ENCODE measurements at regions not wholly inside any gene's neighbourhood (a gene's known extent, or its start where the extent isn't known, plus 50 kb on each side); places are given as distances from the start of the nearest gene placed in this dataset.
"Not testable (repeated sequence)": the region's sequence is repeated elsewhere in the genome, so short reads cannot be mapped to it uniquely, and the experiment has no call there.

DNA sequence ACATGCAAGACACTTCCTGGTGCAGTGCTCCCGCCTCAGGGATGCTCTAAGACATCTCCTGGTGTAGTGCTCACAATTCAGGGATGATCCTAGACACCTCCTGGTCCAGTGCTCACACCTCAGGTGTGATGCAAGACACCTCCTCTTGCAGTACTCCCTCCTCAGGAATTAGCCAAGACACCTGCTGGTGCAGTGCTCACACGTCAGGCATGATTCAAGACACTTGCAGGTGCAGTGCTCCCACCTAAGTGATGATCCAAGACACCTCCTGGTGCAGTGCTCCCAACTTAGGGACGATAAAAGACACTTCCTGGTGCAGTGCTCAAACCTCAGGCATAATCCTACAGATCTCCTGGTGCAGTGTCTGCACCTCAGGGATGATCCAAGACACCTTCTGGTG, 117.0 kb downstream of the ASB1 start:
- not testable (repeated sequence) for H3K36me3 ChIP-seq (ENCODE audit: control insufficient read depth, insufficient read depth, low read length); H3K4me3 ChIP-seq (ENCODE audit: low read depth, low read length); H3K4me1 ChIP-seq (ENCODE audit: control insufficient read depth, insufficient read depth, low read length); H3K27ac ChIP-seq (ENCODE audit: low read depth, low read length); H3K9me3 ChIP-seq (ENCODE audit: control insufficient read depth, insufficient read depth, low read length); DNase-seq (ENCODE audit: low read depth in 4 of 6, low spot score in 6 of 6); H3K27me3 ChIP-seq (ENCODE audit: control insufficient read depth, insufficient read depth, low read length)
- 81% methylated on average over 3 of the region's 3 CpGs for WGBS (ENCODE audit: insufficient coverage)

DNA sequence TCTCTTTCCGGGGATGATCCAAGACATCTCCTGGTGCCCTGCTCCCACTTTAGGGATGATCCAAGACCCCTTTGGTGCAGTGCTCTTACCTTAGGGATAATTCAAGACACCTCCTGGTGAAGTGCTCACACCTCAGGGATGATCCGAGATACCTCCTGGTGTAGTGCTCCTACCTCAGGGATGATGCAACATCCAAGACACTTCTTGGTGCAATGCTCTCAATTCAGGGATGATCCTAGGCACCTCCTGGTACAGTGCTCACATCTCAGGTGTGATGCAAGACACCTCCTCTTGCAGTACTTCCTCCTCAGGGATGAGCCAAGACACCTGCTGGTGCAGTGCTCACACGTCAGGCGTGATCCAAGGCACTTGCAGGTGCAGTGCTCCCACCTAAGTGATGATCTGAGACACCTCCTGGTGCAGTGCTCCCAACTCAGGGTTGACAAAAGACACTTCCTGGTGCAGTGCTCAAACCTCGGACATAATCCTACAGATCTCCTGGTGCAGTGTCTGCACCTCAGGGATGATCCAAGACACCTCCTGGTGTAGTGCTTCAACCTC, 122.3 kb downstream of the ASB1 start:
- Histone ChIP-seq H3K27me3 (ENCODE audit: control insufficient read depth, insufficient read depth, low read length) (no peaks in the 10 kb centered on the region), H3K4me1 (ENCODE audit: control insufficient read depth, insufficient read depth, low read length) (no peaks in the 10 kb centered on the region), H3K36me3 (ENCODE audit: control insufficient read depth, insufficient read depth, low read length) (no peaks in the 10 kb centered on the region), H3K9me3 (ENCODE audit: control insufficient read depth, insufficient read depth, low read length) (peaks cover 6% of the 10 kb centered on the region), H3K27ac (ENCODE audit: low read depth, low read length) (no peak overlapping the region), H3K4me3 (ENCODE audit: low read depth, low read length) (no peak overlapping the region)
- WGBS (ENCODE audit: insufficient coverage) = 97% methylated on average over 5 of the region's 5 CpGs
- no peak for DNase-seq (ENCODE audit: low read depth in 4 of 6, low spot score in 6 of 6)

DNA sequence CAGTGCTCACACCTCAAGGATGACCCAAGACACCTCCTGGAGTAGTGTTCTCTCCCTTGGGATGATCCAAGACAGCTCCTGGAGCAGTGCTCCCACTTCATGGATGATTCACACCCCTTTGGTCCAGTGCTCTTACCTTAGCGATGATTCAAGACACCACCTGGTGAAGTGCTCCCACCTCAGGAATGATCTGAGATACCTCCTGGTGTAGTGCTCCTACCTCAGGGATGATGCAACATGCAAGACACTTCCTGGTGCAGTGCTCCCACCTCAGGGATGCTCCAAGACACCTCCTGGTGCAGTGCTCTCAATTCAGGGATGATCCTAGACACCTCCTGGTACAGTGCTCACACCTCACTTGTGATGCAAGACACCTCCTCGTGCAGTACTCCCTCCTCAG, 123.1 kb downstream of the ASB1 start:
- no peaks in the 10 kb centered on the region for H3K27me3 ChIP-seq (ENCODE audit: control insufficient read depth, insufficient read depth, low read length)
- WGBS (ENCODE audit: insufficient coverage) = 94% methylated on average over 2 of the region's 2 CpGs
- no peak for DNase-seq (ENCODE audit: low read depth in 4 of 6, low spot score in 6 of 6)

DNA sequence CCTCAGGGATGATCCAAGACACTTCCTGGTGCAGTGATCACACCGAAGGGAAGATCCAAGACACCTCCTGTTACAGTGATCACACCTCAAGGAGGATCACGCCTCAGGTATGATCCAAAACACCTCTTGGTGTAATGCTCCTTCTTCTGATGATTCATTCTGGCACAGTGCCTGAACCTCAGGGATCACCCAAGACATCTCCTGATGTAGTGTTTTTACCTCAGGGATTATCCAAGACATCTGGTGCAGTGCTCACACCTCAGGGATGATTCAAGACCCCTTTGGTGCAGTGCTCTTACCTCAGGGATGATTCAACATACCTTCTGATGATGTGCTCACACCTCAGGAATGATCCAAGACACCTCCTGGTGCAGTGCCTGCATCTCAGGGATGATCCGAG, 124.4 kb downstream of the ASB1 start:
- H3K4me3 ChIP-seq (ENCODE audit: low read depth, low read length) = no peak overlapping the region
- H3K27me3 ChIP-seq (ENCODE audit: control insufficient read depth, insufficient read depth, low read length) = no peaks in the 10 kb centered on the region
- DNase-seq (ENCODE audit: low read depth in 4 of 6, low spot score in 6 of 6) = no peak
- H3K36me3 ChIP-seq (ENCODE audit: control insufficient read depth, insufficient read depth, low read length) = no peaks in the 10 kb centered on the region
- WGBS (ENCODE audit: insufficient coverage) = 100% methylated on average over 3 of the region's 3 CpGs
- H3K9me3 ChIP-seq (ENCODE audit: control insufficient read depth, insufficient read depth, low read length) = peaks cover 4% of the 10 kb centered on the region
- H3K27ac ChIP-seq (ENCODE audit: low read depth, low read length) = no peak overlapping the region
- H3K4me1 ChIP-seq (ENCODE audit: control insufficient read depth, insufficient read depth, low read length) = no peaks in the 10 kb centered on the region

More for the DNA sequence above, 123.1 kb downstream of the ASB1 start:
- Histone ChIP-seq H3K36me3 (ENCODE audit: control insufficient read depth, insufficient read depth, low read length) (no peaks in the 10 kb centered on the region), H3K4me3 (ENCODE audit: low read depth, low read length) (no peak overlapping the region), H3K27ac (ENCODE audit: low read depth, low read length) (no peak overlapping the region), H3K4me1 (ENCODE audit: control insufficient read depth, insufficient read depth, low read length) (no peaks in the 10 kb centered on the region), H3K9me3 (ENCODE audit: control insufficient read depth, insufficient read depth, low read length) (peaks cover 6% of the 10 kb centered on the region)

DNA sequence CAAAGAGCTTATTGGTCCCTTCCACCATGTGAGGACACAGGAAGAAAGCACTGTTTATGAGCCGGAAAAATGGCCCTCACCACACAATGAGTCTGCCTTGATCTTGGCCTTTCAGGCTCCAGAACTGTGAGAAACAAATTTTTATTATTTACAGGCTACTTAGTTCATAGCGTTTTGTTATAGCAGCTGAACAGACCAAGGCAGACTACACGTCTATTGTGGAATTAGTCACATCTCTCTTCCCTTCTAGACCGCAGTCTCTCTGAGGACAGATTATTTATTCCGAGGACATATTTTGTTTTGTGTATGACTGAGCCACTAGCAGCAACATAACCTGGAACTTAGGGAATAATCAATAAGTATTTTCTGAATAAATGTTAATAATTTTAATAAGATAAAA, 125.5 kb downstream of the ASB1 start:
- Histone ChIP-seq H3K4me3 (ENCODE audit: low read depth, low read length) (no peak overlapping the region), H3K9me3 (ENCODE audit: control insufficient read depth, insufficient read depth, low read length) (peaks cover 4% of the 10 kb centered on the region), H3K4me1 (ENCODE audit: control insufficient read depth, insufficient read depth, low read length) (no peaks in the 10 kb centered on the region), H3K27me3 (ENCODE audit: control insufficient read depth, insufficient read depth, low read length) (no peaks in the 10 kb centered on the region), H3K27ac (ENCODE audit: low read depth, low read length) (no peak overlapping the region), H3K36me3 (ENCODE audit: control insufficient read depth, insufficient read depth, low read length) (no peaks in the 10 kb centered on the region)
- no peak for DNase-seq (ENCODE audit: low read depth in 4 of 6, low spot score in 6 of 6)
- 100% methylated on average over 1 of the region's 5 CpGs for WGBS (ENCODE audit: insufficient coverage)

DNA sequence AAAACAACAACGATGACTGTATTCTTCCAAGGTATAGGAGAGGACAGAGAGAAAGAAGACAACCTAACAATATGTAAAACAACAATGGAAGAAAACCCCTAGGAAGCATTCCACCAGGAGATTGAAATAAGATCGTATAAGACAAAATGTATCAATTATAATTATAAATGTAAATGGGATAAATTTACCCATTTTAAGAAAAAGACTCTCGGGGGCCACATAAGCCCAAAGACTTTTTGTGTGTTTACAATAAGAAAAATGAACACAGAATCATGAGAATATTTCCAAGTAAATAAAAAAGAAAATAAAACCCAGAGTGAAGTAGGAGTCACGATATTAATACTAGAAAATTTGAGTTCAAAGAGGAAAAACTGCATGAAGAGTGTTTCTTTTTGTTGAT, 126.4 kb downstream of the ASB1 start:
- Histone ChIP-seq H3K9me3 (ENCODE audit: control insufficient read depth, insufficient read depth, low read length) (peaks cover 4% of the 10 kb centered on the region), H3K4me1 (ENCODE audit: control insufficient read depth, insufficient read depth, low read length) (no peaks in the 10 kb centered on the region), H3K27me3 (ENCODE audit: control insufficient read depth, insufficient read depth, low read length) (no peaks in the 10 kb centered on the region), H3K36me3 (ENCODE audit: control insufficient read depth, insufficient read depth, low read length) (no peaks in the 10 kb centered on the region), H3K4me3 (ENCODE audit: low read depth, low read length) (no peak overlapping the region), H3K27ac (ENCODE audit: low read depth, low read length) (no peak overlapping the region)
- WGBS (ENCODE audit: insufficient coverage) = no CpG with 5 or more reads among the region's 4 CpGs
- DNase-seq (ENCODE audit: low read depth in 4 of 6, low spot score in 6 of 6) = no peak

DNA sequence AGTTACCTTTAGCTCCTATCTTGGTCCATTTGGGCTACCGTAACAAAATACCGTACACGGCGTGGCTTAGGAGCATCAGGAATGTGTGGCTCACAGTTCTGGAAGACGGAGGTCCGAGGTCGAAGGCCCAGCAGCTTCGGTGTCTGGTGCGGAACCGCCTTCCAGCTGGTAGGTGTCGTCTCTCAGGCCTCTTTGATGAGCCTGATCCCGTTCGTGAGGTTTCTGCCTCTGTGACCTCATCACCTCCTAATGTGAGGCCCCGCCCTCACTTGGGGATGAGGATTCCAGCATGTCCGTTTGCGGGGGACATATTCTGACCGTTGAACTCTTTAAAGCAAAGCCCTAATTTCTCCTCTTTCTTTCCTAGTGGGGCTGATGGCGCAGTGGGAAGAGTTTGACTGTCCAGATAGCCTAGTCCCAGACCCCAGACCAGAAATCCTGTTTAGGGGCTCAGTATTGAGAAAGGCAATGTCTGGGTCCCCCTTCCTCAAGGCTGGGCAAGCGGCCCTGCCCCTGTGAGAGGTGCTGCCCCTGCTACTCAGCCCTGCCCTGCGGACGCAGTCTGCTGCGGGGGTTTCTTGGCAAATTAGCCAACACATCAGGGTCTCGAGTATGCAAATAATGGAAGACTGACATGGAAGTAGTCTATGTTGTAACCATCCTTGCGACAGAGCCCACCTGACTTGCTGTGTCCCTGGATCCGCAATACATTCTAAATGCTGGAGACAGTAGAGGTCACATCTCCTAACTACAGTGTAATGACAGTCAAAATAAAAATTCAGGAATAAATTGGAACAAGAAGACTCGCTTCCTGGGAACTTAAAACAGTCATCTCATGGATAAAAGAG, 128.0 kb downstream of the ASB1 start:
- H3K27ac ChIP-seq (ENCODE audit: low read depth, low read length) = no peak overlapping the region

DNA sequence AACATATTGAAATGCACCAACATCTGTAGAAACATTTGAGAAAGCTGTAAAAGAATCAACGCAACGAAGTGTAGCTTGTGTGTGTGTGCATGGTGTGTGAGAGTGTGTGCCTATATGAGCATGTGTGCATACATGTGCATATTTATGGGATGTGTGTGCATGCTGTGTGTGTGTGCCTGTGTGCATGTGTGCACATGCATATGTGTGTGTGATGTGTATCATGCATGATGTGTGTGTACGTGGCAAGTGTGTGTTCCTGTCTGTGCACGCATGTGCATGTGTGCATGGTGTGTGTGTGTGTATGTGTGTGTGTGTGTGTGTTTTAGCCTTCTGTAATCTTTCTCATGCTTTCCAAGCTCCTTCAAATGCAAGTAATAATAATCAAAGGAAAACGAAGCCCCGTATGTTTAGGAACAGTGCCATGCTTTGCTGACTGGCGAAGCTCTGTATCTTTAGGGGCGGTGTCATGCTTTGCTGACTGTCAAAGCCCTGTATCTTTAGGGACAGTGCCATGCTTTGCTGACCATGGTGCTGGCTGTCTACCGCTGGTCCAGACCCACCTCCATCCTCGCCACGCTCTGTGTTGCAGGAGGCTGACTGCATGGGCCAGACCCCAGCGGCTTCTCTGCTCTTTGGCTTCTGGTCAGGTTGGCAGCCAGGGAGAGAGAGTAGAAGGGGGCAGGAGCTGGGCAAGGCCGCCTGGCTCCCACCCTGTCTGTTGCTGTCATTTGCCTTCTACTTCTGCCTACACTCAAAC, 129.2 kb downstream of the ASB1 start:
- Histone ChIP-seq H3K36me3 (ENCODE audit: control insufficient read depth, insufficient read depth, low read length) (no peaks in the 10 kb centered on the region), H3K9me3 (ENCODE audit: control insufficient read depth, insufficient read depth, low read length) (peaks cover 2% of the 10 kb centered on the region), H3K27me3 (ENCODE audit: control insufficient read depth, insufficient read depth, low read length) (no peaks in the 10 kb centered on the region), H3K4me3 (ENCODE audit: low read depth, low read length) (no peak overlapping the region), H3K27ac (ENCODE audit: low read depth, low read length) (no peak overlapping the region), H3K4me1 (ENCODE audit: control insufficient read depth, insufficient read depth, low read length) (peaks cover 10% of the 10 kb centered on the region)
- 94% methylated on average over 13 of the region's 13 CpGs for WGBS (ENCODE audit: insufficient coverage)
- DNase-seq (ENCODE audit: low read depth in 4 of 6, low spot score in 6 of 6) = no peak

More for the DNA sequence above, 128.0 kb downstream of the ASB1 start:
- 56% methylated on average over 19 of the region's 26 CpGs for WGBS (ENCODE audit: insufficient coverage)
- H3K27me3 ChIP-seq (ENCODE audit: control insufficient read depth, insufficient read depth, low read length) = no peaks in the 10 kb centered on the region
- peaks cover 10% of the 10 kb centered on the region for H3K4me1 ChIP-seq (ENCODE audit: control insufficient read depth, insufficient read depth, low read length)
- DNase-seq (ENCODE audit: low read depth in 4 of 6, low spot score in 6 of 6) = no peak
- no peaks in the 10 kb centered on the region for H3K36me3 ChIP-seq (ENCODE audit: control insufficient read depth, insufficient read depth, low read length)
- peaks cover 4% of the 10 kb centered on the region for H3K9me3 ChIP-seq (ENCODE audit: control insufficient read depth, insufficient read depth, low read length)
- H3K4me3 ChIP-seq (ENCODE audit: low read depth, low read length) = no peak overlapping the region

DNA sequence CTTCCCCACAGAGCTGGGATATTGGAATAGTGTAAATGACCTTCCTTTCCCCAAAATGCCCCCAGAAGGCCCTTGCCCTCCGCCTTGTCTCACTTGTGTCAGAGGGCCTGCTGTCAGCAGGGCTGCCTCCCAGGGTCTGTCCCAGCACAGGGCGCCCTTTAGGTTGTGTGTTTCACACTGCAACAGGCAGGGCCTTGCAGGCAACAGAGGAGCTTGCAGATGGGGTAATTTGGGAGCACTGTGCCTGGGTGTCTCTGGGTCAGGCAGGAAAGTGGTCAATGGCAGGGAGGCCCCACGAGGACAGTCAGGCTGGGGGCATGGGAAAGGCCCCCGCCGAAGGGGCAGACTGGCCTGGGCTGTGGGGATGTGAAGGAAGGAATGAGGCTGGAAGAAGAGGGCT, 130.7 kb downstream of the ASB1 start:
- Histone ChIP-seq H3K27ac (ENCODE audit: low read depth, low read length) (no peak overlapping the region), H3K27me3 (ENCODE audit: control insufficient read depth, insufficient read depth, low read length) (no peaks in the 10 kb centered on the region), H3K36me3 (ENCODE audit: control insufficient read depth, insufficient read depth, low read length) (no peaks in the 10 kb centered on the region), H3K4me3 (ENCODE audit: low read depth, low read length) (no peak overlapping the region), H3K9me3 (ENCODE audit: control insufficient read depth, insufficient read depth, low read length) (peaks cover 2% of the 10 kb centered on the region), H3K4me1 (ENCODE audit: control insufficient read depth, insufficient read depth, low read length) (peaks cover 10% of the 10 kb centered on the region)
- 98% methylated on average over 4 of the region's 5 CpGs for WGBS (ENCODE audit: insufficient coverage)
- DNase-seq (ENCODE audit: low read depth in 4 of 6, low spot score in 6 of 6) = no peak
